Breast epithelium (tissue), 4 donors: ENCODE measurements at regions not wholly inside any gene's neighbourhood (a gene's known extent, or its start where the extent isn't known, plus 50 kb on each side); places are given as distances from the start of the nearest gene placed in this dataset.

Experiments used
- DNase-seq, 2 donors: peaks; one replicate each; pipeline ENCODE4 v3.0.0-alpha.2; 2019; ENCODE audit warnings: low spot score in 2 of 2
- H3K27ac ChIP-seq, 2 donors: fragments of 200-600 bp; sonication (generic) in 1 of 2; one replicate each; pipeline ENCODE4 v1.5.1; 2016 to 2019; ENCODE audit warnings: mild to moderate bottlenecking in 1 of 2
- H3K27me3 ChIP-seq, 2 donors: fragments of 200-600 bp; sonication (generic) in 1 of 2; one replicate each; pipeline versions ENCODE4 v1.5.1 to v1.6.0; 2017 to 2019; ENCODE audit warnings: control low read depth in 1 of 2, mild to moderate bottlenecking in 1 of 2
- H3K36me3 ChIP-seq: fragments of 200-600 bp; one replicate; pipeline ENCODE4 v1.5.1; 2019
- H3K4me1 ChIP-seq, 2 donors: fragments of 200-600 bp; sonication (generic); one replicate each; pipeline ENCODE4 v1.5.1; 2016 to 2019; ENCODE audit warnings: control low read depth in 1 of 2
- H3K4me3 ChIP-seq, 3 donors: fragments of 200-600 bp; sonication (generic); 1 replicate in 2 of 3; 2 replicates in 1 of 3; pipeline ENCODE4 v1.5.1; 2016 to 2019; ENCODE audit warnings: mild to moderate bottlenecking in 3 of 3, moderate library complexity in 2 of 3
- H3K9me3 ChIP-seq, 2 donors: fragments of 200-600 bp; sonication (generic) in 1 of 2; one replicate each; pipeline ENCODE4 v1.5.1; 2016 to 2019; ENCODE audit warnings: control low read depth in 1 of 2
- CTCF ChIP-seq, 3 donors: fragments of 450-650 bp; IDR thresholded peaks; one replicate each; pipeline ENCODE4 v1.5.1; 2016 to 2017; ENCODE audit warnings: antibody characterized with exemption in 3 of 3, mild to moderate bottlenecking in 3 of 3, moderate library complexity in 3 of 3
- POLR2A ChIP-seq: fragments of 450-650 bp; IDR thresholded peaks from one replicate; pipeline ENCODE4 v1.6.1; 2016; ENCODE audit warnings: antibody characterized with exemption, mild to moderate bottlenecking, moderate library complexity
- POLR2AphosphoS5 ChIP-seq, 3 donors: sonication (generic); formaldehyde crosslinking; IDR thresholded peaks; one replicate each; pipeline ENCODE4 v1.6.1; 2017; ENCODE audit warnings: antibody characterized with exemption in 3 of 3
- intact Hi-C: fragments of 100-400 bp; cut with DNase I; formaldehyde crosslinking; loops from one replicate; pipeline ENCODE4 v1.15.1; 2023; ENCODE audit warnings: low total_unique reads

- no peaks in the 10 kb centered on the region for H3K27me3 ChIP-seq
- peaks cover 77 to 89% of the 10 kb centered on the region in 2 donors for H3K9me3 ChIP-seq
- H3K4me3 ChIP-seq: no peak overlapping the region
- DNase-seq: peak; percentile 14 to 19
- no peaks in the 10 kb centered on the region for H3K4me1 ChIP-seq
- no peaks in the 10 kb centered on the region for H3K36me3 ChIP-seq
- TF ChIP-seq CTCF (IDR thresholded peaks at IDR 0.05) (no peak), POLR2A (no peak), POLR2AphosphoS5 (IDR thresholded peaks at IDR 0.05) (no peak)
- H3K27ac ChIP-seq: no peak overlapping the region
- intact Hi-C loops: no loop called here
Observed at GRCh38 chr15:25181293-25182097, 226.7 kb downstream of the SNRPN start.

- intact Hi-C loops: no loop called here
- peak in 1 of 2 donors; percentile 5 for DNase-seq
- no peaks in the 10 kb centered on the region for H3K36me3 ChIP-seq
- TF ChIP-seq CTCF (IDR thresholded peaks at IDR 0.05): no peak
- no peak for TF ChIP-seq POLR2AphosphoS5 (IDR thresholded peaks at IDR 0.05)
- TF ChIP-seq POLR2A: no peak
- peaks cover 76 to 89% of the 10 kb centered on the region in 2 donors for H3K9me3 ChIP-seq
- H3K4me1 ChIP-seq: no peaks in the 10 kb centered on the region
- no peak overlapping the region for H3K4me3 ChIP-seq
- no peaks in the 10 kb centered on the region for H3K27me3 ChIP-seq
- H3K27ac ChIP-seq: no peak overlapping the region
Observed at GRCh38 chr15:25182098-25182478, 227.3 kb downstream of the SNRPN start.

GRCh38 chr15:25182736-25183445 is 228.1 kb downstream of the SNRPN start:
- DNase-seq: peak in 1 of 2 donors; percentile 2
- TF ChIP-seq POLR2A (no peak), CTCF (IDR thresholded peaks at IDR 0.05) (no peak), POLR2AphosphoS5 (IDR thresholded peaks at IDR 0.05) (no peak)
- Histone ChIP-seq H3K9me3 (peaks cover 71 to 87% of the 10 kb centered on the region in 2 donors), H3K36me3 (no peaks in the 10 kb centered on the region), H3K27me3 (no peaks in the 10 kb centered on the region), H3K4me1 (no peaks in the 10 kb centered on the region), H3K27ac (no peak overlapping the region), H3K4me3 (no peak overlapping the region)
- intact Hi-C loops: no loop called here

GRCh38 chr15:25183581-25184251 is 228.9 kb downstream of the SNRPN start:
- no peak for DNase-seq
- TF ChIP-seq POLR2A: no peak
- no peak for TF ChIP-seq POLR2AphosphoS5 (IDR thresholded peaks at IDR 0.05)
- TF ChIP-seq CTCF (IDR thresholded peaks at IDR 0.05): no peak
- H3K4me3 ChIP-seq: no peak overlapping the region
- peaks cover 68 to 87% of the 10 kb centered on the region in 2 donors for H3K9me3 ChIP-seq
- H3K27me3 ChIP-seq: no peaks in the 10 kb centered on the region
- no peaks in the 10 kb centered on the region for H3K4me1 ChIP-seq
- no peak overlapping the region for H3K27ac ChIP-seq
- H3K36me3 ChIP-seq: no peaks in the 10 kb centered on the region
- intact Hi-C loops: no loop called here
